GM23338 (cell line): ENCODE measurements at regions not wholly inside any gene's neighbourhood (a gene's known extent, or its start where the extent isn't known, plus 50 kb on each side); places are given as distances from the start of the nearest gene placed in this dataset.

ENCODE experiments used
- CREB1 ChIP-seq: fragments of 250-450 bp; sonication (Bioruptor Pico); IDR thresholded peaks from 2 replicates; pipeline ENCODE4 v1.5.0; 2020; ENCODE audit warnings: low read depth, mild to moderate bottlenecking, moderate library complexity
- EZH2 ChIP-seq: fragments of 200-600 bp; sonication (generic); IDR thresholded peaks from one replicate; pipeline ENCODE4 v1.8.0; 2017; ENCODE audit warnings: antibody characterized with exemption, mild to moderate bottlenecking, low read depth; ENCODE audit not compliant: unreplicated experiment
- EZH2phosphoT487 ChIP-seq: fragments of 200-600 bp; sonication (generic); IDR thresholded peaks from one replicate; pipeline ENCODE4 v1.8.1; 2018; ENCODE audit warnings: antibody characterized with exemption; ENCODE audit not compliant: unreplicated experiment
- JUNB ChIP-seq: IDR thresholded peaks from one replicate; pipeline ENCODE4 v1.6.1; 2016; ENCODE audit warnings: antibody characterized with exemption; ENCODE audit not compliant: unreplicated experiment
- NANOG ChIP-seq: IDR thresholded peaks from 2 replicates; pipeline ENCODE4 v1.6.1; 2016; ENCODE audit warnings: antibody characterized with exemption, borderline replicate concordance
- POLR2AphosphoS5 ChIP-seq: IDR thresholded peaks from 2 replicates; pipeline ENCODE4 v1.6.1; 2016; ENCODE audit warnings: antibody characterized with exemption, low read depth
- STAT1 ChIP-seq: IDR thresholded peaks from one replicate; pipeline ENCODE4 v1.6.1; 2016; ENCODE audit warnings: antibody characterized with exemption; ENCODE audit not compliant: unreplicated experiment
- ZNF114 ChIP-seq: fragments of 250-450 bp; sonication (Bioruptor Pico); IDR thresholded peaks from 2 replicates; pipeline ENCODE4 v1.5.0; 2020; ENCODE audit warnings: mild to moderate bottlenecking, moderate library complexity
- TF ChIP-seq, protein P1 (sequence below), 2 experiments: fragments of 200-600 bp in 1 of 2; sonication (generic) in 1 of 2; conservative IDR thresholded peaks; 2 replicates each; pipeline versions ENCODE4 v1.5.1 to v1.6.1; 2016 to 2017; ENCODE audit warnings: antibody characterized with exemption in 2 of 2, low read depth in 2 of 2, mild to moderate bottlenecking in 2 of 2, moderate library complexity in 1 of 2
- TF ChIP-seq, protein P2 (sequence below): IDR thresholded peaks from one replicate; pipeline ENCODE4 v1.6.1; 2018; ENCODE audit warnings: antibody characterized with exemption; ENCODE audit not compliant: unreplicated experiment
- TF ChIP-seq, protein P3 (sequence below): fragments of 250-450 bp; sonication (Bioruptor Pico); IDR thresholded peaks from 2 replicates; pipeline ENCODE4 v1.5.0; 2020; ENCODE audit warnings: mild to moderate bottlenecking, moderate library complexity

DNA sequence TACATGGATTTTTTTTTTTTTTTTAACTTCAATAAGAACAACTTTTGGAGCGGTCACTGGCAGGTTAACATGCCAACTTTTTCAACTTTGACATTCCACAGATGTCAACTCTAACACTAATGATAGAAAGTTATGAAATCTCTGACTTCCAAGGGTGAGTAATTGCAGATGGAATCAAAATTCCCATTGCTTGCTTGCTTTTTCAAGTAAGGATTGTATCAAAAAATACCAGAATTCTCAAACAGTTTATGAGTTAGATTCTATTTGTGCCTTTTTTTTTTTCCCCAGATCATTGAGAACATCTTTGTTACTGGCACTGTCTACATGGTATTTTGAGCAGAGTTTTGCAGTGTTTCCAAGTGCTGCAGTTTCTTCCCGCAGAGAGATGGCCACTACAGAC, 50.3 kb upstream of the OTUD4 start:
- no peak for TF ChIP-seq POLR2AphosphoS5
- TF ChIP-seq, protein P1, sequence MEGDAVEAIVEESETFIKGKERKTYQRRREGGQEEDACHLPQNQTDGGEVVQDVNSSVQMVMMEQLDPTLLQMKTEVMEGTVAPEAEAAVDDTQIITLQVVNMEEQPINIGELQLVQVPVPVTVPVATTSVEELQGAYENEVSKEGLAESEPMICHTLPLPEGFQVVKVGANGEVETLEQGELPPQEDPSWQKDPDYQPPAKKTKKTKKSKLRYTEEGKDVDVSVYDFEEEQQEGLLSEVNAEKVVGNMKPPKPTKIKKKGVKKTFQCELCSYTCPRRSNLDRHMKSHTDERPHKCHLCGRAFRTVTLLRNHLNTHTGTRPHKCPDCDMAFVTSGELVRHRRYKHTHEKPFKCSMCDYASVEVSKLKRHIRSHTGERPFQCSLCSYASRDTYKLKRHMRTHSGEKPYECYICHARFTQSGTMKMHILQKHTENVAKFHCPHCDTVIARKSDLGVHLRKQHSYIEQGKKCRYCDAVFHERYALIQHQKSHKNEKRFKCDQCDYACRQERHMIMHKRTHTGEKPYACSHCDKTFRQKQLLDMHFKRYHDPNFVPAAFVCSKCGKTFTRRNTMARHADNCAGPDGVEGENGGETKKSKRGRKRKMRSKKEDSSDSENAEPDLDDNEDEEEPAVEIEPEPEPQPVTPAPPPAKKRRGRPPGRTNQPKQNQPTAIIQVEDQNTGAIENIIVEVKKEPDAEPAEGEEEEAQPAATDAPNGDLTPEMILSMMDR (conservative IDR thresholded peaks at IDR 0.05; ENCODE audit: low read depth in 2 of 2) = no peak
- TF ChIP-seq EZH2 = no peak
- TF ChIP-seq STAT1 = no peak
- no peak for TF ChIP-seq EZH2phosphoT487
- TF ChIP-seq CREB1 (CRISPR knock-in tag) = no peak
- no peak for TF ChIP-seq JUNB
- no peak for TF ChIP-seq ZNF114
- TF ChIP-seq, protein P2, sequence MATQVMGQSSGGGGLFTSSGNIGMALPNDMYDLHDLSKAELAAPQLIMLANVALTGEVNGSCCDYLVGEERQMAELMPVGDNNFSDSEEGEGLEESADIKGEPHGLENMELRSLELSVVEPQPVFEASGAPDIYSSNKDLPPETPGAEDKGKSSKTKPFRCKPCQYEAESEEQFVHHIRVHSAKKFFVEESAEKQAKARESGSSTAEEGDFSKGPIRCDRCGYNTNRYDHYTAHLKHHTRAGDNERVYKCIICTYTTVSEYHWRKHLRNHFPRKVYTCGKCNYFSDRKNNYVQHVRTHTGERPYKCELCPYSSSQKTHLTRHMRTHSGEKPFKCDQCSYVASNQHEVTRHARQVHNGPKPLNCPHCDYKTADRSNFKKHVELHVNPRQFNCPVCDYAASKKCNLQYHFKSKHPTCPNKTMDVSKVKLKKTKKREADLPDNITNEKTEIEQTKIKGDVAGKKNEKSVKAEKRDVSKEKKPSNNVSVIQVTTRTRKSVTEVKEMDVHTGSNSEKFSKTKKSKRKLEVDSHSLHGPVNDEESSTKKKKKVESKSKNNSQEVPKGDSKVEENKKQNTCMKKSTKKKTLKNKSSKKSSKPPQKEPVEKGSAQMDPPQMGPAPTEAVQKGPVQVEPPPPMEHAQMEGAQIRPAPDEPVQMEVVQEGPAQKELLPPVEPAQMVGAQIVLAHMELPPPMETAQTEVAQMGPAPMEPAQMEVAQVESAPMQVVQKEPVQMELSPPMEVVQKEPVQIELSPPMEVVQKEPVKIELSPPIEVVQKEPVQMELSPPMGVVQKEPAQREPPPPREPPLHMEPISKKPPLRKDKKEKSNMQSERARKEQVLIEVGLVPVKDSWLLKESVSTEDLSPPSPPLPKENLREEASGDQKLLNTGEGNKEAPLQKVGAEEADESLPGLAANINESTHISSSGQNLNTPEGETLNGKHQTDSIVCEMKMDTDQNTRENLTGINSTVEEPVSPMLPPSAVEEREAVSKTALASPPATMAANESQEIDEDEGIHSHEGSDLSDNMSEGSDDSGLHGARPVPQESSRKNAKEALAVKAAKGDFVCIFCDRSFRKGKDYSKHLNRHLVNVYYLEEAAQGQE = no peak
- TF ChIP-seq NANOG = no peak
- TF ChIP-seq, protein P3, sequence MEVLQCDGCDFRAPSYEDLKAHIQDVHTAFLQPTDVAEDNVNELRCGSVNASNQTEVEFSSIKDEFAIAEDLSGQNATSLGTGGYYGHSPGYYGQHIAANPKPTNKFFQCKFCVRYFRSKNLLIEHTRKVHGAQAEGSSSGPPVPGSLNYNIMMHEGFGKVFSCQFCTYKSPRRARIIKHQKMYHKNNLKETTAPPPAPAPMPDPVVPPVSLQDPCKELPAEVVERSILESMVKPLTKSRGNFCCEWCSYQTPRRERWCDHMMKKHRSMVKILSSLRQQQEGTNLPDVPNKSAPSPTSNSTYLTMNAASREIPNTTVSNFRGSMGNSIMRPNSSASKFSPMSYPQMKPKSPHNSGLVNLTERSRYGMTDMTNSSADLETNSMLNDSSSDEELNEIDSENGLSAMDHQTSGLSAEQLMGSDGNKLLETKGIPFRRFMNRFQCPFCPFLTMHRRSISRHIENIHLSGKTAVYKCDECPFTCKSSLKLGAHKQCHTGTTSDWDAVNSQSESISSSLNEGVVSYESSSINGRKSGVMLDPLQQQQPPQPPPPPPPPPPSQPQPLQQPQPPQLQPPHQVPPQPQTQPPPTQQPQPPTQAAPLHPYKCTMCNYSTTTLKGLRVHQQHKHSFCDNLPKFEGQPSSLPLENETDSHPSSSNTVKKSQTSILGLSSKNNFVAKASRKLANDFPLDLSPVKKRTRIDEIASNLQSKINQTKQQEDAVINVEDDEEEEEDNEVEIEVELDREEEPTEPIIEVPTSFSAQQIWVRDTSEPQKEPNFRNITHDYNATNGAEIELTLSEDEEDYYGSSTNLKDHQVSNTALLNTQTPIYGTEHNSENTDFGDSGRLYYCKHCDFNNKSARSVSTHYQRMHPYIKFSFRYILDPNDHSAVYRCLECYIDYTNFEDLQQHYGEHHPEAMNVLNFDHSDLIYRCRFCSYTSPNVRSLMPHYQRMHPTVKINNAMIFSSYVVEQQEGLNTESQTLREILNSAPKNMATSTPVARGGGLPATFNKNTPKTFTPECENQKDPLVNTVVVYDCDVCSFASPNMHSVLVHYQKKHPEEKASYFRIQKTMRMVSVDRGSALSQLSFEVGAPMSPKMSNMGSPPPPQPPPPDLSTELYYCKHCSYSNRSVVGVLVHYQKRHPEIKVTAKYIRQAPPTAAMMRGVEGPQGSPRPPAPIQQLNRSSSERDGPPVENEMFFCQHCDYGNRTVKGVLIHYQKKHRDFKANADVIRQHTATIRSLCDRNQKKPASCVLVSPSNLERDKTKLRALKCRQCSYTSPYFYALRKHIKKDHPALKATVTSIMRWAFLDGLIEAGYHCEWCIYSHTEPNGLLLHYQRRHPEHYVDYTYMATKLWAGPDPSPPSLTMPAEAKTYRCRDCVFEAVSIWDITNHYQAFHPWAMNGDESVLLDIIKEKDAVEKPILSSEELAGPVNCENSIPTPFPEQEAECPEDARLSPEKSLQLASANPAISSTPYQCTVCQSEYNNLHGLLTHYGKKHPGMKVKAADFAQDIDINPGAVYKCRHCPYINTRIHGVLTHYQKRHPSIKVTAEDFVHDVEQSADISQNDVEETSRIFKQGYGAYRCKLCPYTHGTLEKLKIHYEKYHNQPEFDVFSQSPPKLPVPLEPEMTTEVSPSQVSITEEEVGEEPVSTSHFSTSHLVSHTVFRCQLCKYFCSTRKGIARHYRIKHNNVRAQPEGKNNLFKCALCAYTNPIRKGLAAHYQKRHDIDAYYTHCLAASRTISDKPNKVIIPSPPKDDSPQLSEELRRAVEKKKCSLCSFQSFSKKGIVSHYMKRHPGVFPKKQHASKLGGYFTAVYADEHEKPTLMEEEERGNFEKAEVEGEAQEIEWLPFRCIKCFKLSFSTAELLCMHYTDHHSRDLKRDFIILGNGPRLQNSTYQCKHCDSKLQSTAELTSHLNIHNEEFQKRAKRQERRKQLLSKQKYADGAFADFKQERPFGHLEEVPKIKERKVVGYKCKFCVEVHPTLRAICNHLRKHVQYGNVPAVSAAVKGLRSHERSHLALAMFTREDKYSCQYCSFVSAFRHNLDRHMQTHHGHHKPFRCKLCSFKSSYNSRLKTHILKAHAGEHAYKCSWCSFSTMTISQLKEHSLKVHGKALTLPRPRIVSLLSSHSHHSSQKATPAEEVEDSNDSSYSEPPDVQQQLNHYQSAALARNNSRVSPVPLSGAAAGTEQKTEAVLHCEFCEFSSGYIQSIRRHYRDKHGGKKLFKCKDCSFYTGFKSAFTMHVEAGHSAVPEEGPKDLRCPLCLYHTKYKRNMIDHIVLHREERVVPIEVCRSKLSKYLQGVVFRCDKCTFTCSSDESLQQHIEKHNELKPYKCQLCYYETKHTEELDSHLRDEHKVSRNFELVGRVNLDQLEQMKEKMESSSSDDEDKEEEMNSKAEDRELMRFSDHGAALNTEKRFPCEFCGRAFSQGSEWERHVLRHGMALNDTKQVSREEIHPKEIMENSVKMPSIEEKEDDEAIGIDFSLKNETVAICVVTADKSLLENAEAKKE (CRISPR knock-in tag) = no peak
